GM18511 (cell line): ENCODE measurements at regions not wholly inside any gene's neighbourhood (a gene's known extent, or its start where the extent isn't known, plus 50 kb on each side); places are given as distances from the start of the nearest gene placed in this dataset.
"Not testable (repeated sequence)": the region's sequence is repeated elsewhere in the genome, so short reads cannot be mapped to it uniquely, and the experiment has no call there.

Experiments used
- ATAC-seq: cut with Tn5 transposase; IDR thresholded peaks from one replicate; pipeline ENCODE4 v1.9.1; 2021; ENCODE audit warnings: mild to moderate bottlenecking, moderate library complexity; ENCODE audit not compliant: unreplicated experiment

DNA sequence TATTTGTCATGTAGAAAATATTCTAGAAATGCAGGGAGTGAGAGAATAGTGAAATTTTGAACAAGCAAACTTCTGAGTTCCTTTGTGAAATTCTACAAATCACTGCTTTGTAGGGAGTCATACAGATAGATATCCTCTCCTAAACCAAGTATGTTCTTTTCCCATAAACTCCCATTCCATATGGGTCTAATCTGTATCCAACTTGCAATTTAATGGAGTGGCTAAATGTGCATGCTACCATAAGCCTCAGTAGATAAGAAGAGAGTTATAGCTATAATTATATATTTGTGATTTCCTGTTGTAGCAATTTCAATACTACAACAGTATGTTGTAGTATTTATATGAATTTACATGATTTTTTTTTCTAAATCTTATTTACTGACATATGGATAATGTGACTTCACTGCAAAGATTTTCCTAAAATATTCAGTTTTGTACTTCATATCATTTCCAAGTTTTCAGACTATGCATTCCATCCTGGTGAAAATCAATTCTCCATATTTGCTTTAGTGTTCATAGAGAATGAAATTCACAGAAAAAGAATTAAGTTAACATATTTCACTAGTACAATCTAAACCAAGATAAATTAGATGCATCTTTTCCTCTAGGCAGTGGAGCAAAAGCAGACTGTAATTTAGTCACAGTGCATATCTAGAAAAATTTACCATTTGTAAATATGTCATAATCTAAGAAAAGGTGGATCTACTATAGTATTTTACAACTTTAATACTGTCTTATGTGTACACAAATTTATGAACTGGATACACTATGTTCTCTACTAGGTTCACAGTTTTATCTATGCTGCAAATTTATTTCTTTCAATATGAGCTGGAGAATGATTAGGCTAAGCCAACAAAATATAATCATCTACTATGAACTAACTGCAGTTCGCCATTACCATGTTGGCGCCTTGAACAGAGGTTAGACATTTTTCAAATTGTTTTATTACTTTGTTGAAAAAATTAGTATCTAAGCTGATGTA is 372.9 kb upstream of the NDST3 start:
- no peak for ATAC-seq

- no peak for ATAC-seq
Measured at GRCh38 chr4:117664706-117665444, 369.4 kb upstream of the NDST3 start.

DNA sequence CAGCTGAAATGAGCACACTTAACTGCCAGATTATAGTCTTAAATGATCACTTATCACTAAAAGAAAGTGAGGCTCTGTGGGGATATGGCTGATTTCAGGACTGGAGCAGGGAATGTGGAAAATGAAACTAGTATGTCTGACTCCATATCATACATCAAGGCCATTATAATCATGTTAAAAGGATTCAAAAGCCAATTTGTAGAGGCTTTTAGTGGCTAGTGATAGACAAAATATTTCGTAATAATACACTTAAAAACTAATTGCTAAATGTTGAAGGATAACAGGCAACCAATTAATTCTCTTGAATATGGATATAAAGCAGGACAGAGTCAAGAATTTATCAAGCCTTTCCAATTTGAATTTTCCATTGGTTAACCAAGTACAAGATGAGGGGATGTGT is 358.1 kb upstream of the NDST3 start:
- ATAC-seq, result no peak

- ATAC-seq, result no peak
Measured at GRCh38 chr4:117678861-117679260, 355.4 kb upstream of the NDST3 start.

- no peak for ATAC-seq
Measured at GRCh38 chr4:117691572-117692351, 342.5 kb upstream of the NDST3 start.

GRCh38 chr4:117692538-117692937 is 341.7 kb upstream of the NDST3 start:
- ATAC-seq, result no peak

GRCh38 chr4:117699595-117699994 is 334.7 kb upstream of the NDST3 start:
- ATAC-seq, result no peak

- ATAC-seq, result peak; percentile 86
Measured at GRCh38 chr4:117700111-117700892, 334.0 kb upstream of the NDST3 start.

DNA sequence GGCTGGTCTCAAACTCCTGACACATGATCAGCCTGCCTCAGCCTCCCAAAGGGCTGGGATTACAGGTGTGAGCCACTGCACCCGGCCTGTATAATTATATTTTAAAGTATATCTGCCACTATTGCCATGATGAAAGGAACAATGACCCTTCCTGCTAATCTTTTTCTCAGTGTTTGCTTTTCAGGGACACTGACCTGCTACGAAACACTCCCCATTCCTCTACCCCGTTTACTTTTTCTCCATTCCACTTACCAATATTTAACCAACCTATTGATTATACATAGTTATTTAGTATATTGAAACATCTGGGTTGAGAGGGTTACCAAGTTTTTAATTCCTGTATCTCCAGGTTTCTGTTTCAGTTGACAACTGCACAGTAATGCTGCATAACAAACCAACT is 331.9 kb upstream of the NDST3 start:
- ATAC-seq, result no peak

- no peak for ATAC-seq
Measured at GRCh38 chr4:117704721-117705120, 329.6 kb upstream of the NDST3 start.

DNA sequence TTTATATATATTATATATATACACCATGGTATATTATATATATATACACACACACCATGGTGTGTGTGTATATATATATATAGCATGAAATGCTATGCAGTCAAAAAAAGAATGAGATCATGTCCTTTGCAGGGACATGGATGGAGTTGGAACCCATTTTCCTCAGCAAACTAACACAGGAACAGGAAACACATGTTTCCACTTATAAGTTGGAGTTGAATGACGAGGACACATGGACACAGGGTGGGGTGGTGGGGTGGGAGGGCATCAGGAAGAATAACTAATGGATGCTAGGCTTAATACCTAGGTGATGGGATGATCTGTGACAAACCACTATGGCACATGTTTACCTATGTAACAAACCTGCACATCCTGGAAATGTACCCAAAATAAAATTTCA is 293.6 kb upstream of the NDST3 start:
- no peak for ATAC-seq

GRCh38 chr4:117745379-117745778 is 288.9 kb upstream of the NDST3 start:
- ATAC-seq, result not testable (repeated sequence)

- no peak for ATAC-seq
Measured at GRCh38 chr4:117755438-117755837, 278.8 kb upstream of the NDST3 start.

- no peak for ATAC-seq
Measured at GRCh38 chr4:117768610-117769009, 265.7 kb upstream of the NDST3 start.

GRCh38 chr4:117770269-117771102 is 263.8 kb upstream of the NDST3 start:
- no peak for ATAC-seq

GRCh38 chr4:117771647-117772337 is 262.5 kb upstream of the NDST3 start:
- no peak for ATAC-seq

DNA sequence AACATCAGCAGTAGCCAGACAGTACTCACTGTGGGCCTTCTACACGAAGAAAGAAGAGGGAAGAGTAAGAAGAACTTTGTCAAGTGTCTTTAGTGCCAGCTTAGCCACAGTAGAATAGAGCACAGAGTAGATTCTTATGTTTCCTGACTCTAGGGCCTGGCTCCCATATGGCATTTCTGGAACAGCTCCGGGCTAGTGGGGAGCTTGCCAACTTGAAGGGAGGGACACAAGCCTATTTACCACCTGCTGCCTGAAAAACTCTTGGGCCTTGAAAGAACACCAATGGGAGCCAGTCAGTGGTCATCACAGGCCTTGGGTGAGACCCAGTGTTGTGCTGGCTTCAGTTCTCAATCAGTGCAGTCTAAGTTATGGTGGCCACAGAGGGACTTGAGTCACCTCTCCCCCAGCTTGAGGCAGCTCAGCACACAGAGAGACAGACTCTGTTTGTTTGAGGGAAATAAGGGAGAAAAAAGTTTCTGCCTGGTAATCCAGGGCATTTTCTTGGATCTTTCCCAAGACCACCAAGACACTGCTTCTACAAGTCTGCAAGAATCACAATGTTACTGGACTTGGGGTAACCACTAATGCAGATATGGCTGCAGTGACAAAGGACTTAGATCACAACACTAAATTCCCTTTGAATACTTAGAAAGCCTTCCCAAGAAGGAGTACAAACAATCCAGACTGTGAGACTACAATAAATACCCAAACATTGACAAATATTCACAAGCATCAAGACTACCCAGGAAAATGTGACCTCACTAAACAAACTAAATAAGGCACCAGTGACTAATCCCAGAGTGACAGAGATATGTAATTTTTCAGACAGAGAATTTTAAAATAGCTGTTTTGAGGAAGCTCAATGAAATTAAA is 261.0 kb upstream of the NDST3 start:
- no peak for ATAC-seq

DNA sequence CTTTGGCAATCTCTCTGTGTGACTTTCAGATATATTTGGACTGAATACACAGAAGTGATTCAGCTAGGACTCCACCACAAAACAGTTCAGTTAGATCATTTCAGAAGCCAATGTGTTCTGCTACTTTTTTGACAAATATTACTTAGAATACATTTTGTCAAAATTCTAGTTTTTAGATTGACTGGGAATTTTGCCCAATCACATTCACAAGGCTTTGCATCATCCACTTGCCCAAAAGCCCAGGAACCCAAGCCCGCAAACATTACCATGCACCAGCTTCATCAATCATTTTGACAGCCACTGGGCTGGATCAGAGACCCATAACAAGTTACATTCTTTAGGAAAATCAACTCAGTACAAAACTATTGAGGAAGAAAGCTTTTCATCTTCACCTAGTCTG is 256.6 kb upstream of the NDST3 start:
- ATAC-seq, result no peak
